DMS53 treated with DMSO at 0.1 percent for 48 hours (cell line): ENCODE measurements at regions not wholly inside any gene's neighbourhood (a gene's known extent, or its start where the extent isn't known, plus 50 kb on each side); places are given as distances from the start of the nearest gene placed in this dataset.
"Not testable (repeated sequence)": the region's sequence is repeated elsewhere in the genome, so short reads cannot be mapped to it uniquely, and the experiment has no call there.

Experiments used
- DNase-seq: peaks from one replicate; lab custom pipeline; 2025; ENCODE audit not compliant: unreplicated experiment; lab: John Stamatoyannopoulos, UW

GRCh38 chr11:87971354-87971753 lies 203.9 kb downstream of the RAB38 start:
- DNase-seq, result no peak

GRCh38 chr11:87970762-87971161 lies 204.5 kb downstream of the RAB38 start:
- DNase-seq, result no peak

DNA sequence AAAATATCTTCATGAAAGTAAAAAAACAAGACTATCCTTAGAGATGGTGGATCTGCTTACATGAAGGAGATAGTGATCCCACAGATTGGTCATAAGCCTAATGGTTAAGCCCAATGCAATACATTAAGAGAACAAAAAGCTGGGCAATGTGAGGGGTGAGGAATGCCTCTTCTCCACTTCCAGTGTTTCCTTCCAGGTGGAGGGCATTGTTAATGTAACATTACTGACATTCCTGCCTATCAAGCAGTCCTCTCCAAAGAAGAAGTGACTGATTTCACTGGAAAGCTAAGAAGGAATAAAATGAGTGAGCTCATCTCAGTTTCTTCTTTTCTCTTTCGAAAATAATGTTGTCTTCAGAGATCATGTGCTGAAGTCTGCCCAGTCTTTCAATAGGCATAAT lies 207.8 kb downstream of the RAB38 start:
- no peak for DNase-seq

- no peak for DNase-seq
Observed at GRCh38 chr11:87966694-87967093, 208.5 kb downstream of the RAB38 start.

- DNase-seq, result no peak
Observed at GRCh38 chr11:87966216-87966615, 209.0 kb downstream of the RAB38 start.

GRCh38 chr11:87961606-87962005 lies 213.6 kb downstream of the RAB38 start:
- DNase-seq, result no peak

- DNase-seq, result no peak
Observed at GRCh38 chr11:87957961-87958360, 217.3 kb downstream of the RAB38 start.

DNA sequence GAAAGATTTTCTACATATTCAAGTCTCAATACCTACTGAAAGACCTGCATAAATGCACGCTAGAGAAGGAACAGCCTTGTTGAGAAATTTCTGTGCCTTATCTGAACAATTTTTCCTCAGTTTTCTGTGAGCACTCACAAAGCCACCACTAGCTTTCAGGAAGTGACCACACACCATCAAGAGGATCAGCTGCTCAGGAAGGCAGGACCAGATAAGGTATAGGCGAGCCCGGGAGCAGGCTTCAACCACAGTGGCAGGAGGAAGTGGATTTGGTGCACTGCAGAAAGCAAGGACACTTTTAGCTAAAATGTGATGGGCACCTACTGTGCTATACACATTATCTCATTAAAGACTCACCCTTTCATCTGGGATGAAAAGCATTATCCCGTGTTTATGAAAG lies 220.8 kb downstream of the RAB38 start:
- DNase-seq, result no peak

GRCh38 chr11:87942786-87943185 lies 232.5 kb downstream of the RAB38 start:
- no peak for DNase-seq

DNA sequence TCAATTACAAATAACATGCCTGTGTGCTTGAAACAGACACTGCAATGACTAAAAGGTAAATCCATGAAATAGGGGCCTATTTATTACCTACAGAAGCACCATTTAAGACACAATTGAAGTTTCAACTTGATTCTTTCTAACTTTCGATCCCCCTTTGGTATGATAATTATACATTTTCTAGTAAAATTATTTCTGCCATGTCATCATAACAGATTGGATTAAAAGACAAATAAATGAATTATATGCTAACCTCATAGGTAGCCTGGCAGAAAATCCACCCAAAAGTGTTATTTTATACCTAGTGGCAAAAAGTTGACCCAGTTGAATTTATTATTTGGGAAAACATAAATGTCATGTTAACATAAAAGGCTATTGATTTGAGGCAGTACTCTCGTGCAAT lies 241.1 kb downstream of the RAB38 start:
- no peak for DNase-seq

GRCh38 chr11:87926250-87926970 lies 248.8 kb downstream of the RAB38 start:
- DNase-seq, result no peak

- no peak for DNase-seq
Observed at GRCh38 chr11:87924125-87924524, 251.1 kb downstream of the RAB38 start.

DNA sequence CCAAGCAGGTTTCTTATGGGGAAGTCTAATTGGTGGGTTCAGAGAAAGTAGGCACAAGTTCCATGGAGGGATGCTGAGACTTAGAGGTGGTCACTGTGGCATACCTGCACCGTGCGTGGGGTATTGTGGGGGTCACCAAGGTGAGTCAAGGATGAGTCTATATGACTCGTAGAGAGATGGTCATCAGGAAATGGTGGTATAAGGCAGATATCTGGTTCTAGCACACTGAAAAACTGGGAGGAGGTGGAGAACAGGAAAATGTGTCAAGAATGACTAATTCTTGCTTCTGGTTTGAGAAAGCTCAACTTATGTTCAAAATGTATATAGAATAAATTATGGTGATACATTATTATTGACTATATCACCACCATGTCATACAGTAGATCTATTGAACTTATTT lies 258.1 kb downstream of the RAB38 start:
- no peak for DNase-seq

GRCh38 chr11:87909178-87909577 lies 266.1 kb downstream of the RAB38 start:
- DNase-seq, result no peak

GRCh38 chr11:87908086-87908485 lies 267.2 kb downstream of the RAB38 start:
- DNase-seq, result no peak

- DNase-seq, result no peak
Observed at GRCh38 chr11:87903345-87903744, 271.9 kb downstream of the RAB38 start.

DNA sequence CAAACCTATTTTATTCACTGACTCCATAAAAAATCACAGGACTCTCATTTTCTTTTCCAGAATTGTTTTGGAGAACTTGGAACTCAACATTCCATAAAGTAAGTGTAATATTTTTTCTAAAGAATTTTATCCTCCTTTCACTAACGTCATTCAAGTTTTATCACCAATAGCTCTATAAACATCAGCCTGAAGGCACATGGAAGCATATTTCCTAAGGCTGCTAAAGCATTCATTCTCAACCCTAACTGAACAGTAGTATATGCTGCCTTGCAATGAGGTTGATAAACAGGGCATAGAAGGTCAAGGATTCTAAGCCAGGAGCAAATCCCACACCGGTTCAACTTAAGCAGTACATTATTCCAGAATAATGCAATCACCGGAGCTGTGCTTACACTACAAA lies 273.9 kb downstream of the RAB38 start:
- DNase-seq, result no peak

DNA sequence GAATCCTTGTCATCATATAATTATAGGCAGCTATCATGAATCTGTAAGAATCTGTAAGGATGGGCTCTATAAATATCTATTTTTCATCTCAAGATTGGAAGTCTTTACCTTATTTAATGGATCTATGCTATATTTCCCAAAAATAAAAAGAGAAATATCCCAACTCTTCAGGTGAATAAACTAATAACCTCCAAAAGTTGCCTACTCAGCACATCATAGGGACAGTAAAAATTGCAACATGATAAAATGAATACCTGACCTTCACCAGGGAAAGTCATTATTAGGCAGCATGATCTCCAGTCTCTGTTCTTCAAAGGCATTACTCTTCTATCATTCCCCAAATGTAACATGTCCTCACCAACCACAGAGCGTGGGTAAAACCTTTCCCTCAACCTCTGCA lies 277.3 kb downstream of the RAB38 start:
- no peak for DNase-seq

GRCh38 chr11:87897071-87897470 lies 278.2 kb downstream of the RAB38 start:
- no peak for DNase-seq

DNA sequence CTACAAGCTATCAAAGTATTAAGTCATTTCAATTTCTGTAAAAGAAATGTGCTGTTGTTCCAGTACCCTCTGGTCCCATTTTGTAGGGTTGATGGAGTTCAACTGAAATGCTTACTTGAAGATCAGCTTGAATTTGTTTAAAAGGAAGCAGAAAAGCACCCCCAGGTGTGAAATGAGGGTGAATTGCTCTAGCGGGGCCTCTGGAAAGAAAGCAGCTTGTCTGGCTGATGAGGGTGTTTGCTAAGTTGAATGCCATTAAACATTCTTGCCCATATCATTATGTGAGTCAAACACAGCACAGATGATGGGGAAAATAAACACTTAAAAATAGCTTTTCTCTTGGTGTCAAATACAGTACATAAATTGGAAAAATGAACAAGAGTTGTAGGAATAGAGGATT lies 280.3 kb downstream of the RAB38 start:
- DNase-seq, result no peak

DNA sequence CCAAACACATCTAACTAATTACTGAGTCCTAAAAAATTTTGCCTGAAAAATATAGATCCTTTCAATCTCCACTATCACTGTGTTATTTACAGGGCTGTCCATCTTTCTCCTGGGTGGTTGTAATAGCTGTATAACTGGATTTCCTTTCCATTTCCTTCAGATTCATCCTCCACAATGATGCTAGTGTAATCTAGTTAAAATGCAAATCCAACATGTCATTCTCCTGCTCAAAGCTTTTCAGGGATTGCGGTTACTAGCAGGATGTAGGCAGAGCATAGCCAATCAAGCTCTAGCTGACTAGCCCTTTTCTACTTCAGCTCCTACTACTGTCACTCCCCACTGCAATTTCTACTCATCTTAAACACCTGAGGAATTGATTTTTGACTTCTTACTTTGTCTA lies 283.0 kb downstream of the RAB38 start:
- DNase-seq, result no peak

DNA sequence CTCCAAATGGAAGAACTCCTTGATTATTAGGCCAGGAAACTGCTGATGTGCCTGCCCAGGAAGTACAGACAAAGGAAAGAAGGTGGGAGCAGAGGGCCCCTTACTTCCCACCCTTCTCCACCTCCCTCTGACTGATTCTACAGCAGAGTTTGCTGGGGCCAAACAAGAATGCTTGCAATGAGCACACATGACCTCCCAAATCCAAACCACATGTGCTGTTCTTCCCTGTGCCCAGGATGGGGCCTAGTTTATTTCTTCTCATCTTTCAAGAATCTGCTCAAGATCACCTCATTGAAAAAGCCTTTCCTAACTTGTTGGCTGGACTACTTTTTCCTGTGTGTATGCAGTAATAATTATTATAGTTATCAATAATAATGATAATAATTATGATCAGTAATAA lies 286.1 kb downstream of the RAB38 start:
- DNase-seq, result no peak

GRCh38 chr11:87885084-87885483 lies 290.2 kb downstream of the RAB38 start:
- DNase-seq, result not testable (repeated sequence)
